Hepatocyte (in vitro differentiated cells): ENCODE measurements at regions not wholly inside any gene's neighbourhood (a gene's known extent, or its start where the extent isn't known, plus 50 kb on each side); places are given as distances from the start of the nearest gene placed in this dataset.

ENCODE experiments used
- EZH2 ChIP-seq: fragments of 200-600 bp; sonication (generic); IDR thresholded peaks from 2 replicates; pipeline ENCODE4 v1.6.1; 2016; ENCODE audit warnings: antibody characterized with exemption, mild to moderate bottlenecking, borderline replicate concordance
- TF ChIP-seq, protein P1 (sequence below): fragments of 200-600 bp; sonication (generic); IDR thresholded peaks from 2 replicates; pipeline ENCODE4 v1.5.1; 2016; ENCODE audit warnings: antibody characterized with exemption, mild to moderate bottlenecking; ENCODE audit not compliant: poor library complexity

DNA sequence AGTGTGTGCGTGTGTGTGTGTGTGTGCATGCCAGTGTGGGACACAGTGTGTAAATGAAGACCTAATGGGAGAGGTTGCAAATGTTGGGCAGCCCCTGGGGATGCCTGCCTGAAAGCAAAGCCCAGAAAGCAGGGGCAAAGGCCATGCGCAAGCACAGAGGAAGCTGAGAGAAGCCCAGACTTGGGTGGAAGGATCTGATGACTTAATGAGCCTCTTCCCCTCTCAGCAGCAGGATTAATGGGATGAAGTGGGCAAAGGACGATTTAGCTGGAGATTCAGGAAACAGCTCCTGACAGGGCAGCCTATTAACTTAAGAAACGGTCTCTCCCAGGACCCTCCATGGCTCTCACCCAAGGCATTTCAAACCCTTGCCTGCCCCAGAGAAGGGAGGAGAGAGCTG, 107.3 kb downstream of the EFNB1 start:
- TF ChIP-seq, protein P1, sequence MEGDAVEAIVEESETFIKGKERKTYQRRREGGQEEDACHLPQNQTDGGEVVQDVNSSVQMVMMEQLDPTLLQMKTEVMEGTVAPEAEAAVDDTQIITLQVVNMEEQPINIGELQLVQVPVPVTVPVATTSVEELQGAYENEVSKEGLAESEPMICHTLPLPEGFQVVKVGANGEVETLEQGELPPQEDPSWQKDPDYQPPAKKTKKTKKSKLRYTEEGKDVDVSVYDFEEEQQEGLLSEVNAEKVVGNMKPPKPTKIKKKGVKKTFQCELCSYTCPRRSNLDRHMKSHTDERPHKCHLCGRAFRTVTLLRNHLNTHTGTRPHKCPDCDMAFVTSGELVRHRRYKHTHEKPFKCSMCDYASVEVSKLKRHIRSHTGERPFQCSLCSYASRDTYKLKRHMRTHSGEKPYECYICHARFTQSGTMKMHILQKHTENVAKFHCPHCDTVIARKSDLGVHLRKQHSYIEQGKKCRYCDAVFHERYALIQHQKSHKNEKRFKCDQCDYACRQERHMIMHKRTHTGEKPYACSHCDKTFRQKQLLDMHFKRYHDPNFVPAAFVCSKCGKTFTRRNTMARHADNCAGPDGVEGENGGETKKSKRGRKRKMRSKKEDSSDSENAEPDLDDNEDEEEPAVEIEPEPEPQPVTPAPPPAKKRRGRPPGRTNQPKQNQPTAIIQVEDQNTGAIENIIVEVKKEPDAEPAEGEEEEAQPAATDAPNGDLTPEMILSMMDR: no peak
- no peak for TF ChIP-seq EZH2
